ENCODE measurements at regions not wholly inside any gene's neighbourhood (a gene's known extent, or its start where the extent isn't known, plus 50 kb on each side); places are given as distances from the start of the nearest gene placed in this dataset.

DNA sequence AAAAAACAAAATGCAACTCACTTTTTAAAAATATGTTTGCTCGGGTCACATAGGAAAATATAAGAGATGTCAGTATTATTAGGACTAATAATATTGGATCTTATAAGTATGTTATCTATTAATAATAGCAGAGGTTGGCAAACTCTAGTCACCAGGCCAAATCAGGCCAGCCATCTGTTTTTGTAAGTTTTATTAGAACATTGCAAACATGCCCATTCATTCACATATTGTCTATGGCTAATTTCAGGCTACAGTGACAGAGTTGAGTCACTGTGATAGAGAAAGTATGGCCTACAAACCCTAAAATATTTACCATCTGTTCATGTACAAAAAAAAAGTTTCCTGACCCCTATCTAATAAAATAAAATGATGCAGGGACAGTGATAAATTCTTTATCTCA lies 97.7 kb upstream of the CDH6 start:
- ATAC-seq (ENCODE audit: poor library complexity) (no peak), DNase-seq (no peak)
- POLR2A ChIA-PET = no interaction called here
- H3K27ac Mint-ChIP-seq = no peak overlapping the region
- intact Hi-C loops (cut with DNase I, micrococcal nuclease) = no loop called here
- Histone ChIP-seq H3K4me1 (ENCODE audit: insufficient read depth, low read length) (no peaks in the 10 kb centered on the region), H3K9me3 (ENCODE audit: control insufficient read depth in 1 of 2, insufficient read depth in 1 of 2, low read length in 2 of 2) (no peaks in the 10 kb centered on the region), H3K27ac (ENCODE audit: low read depth in 1 of 2, low read length in 2 of 2) (no peak overlapping the region), H3K4me3 (ENCODE audit: low read length) (no peak overlapping the region), H3K27me3 (ENCODE audit: control insufficient read depth in 1 of 2, insufficient read depth in 2 of 2, low read length in 2 of 2) (no peaks in the 10 kb centered on the region), H3K36me3 (ENCODE audit: insufficient read depth, low read length) (no peaks in the 10 kb centered on the region)
- H3K27me3 Mint-ChIP-seq = no peaks in the 10 kb centered on the region
- CTCF ChIA-PET = no interaction called here
- H3K36me3 Mint-ChIP-seq (ENCODE audit: low read depth) = no peaks in the 10 kb centered on the region
- peaks cover 7% of the 10 kb centered on the region for H3K9me3 Mint-ChIP-seq
- H3K4me1 Mint-ChIP-seq (ENCODE audit: low read depth) = no peaks in the 10 kb centered on the region
- no peak overlapping the region for H3K4me3 Mint-ChIP-seq
- TF ChIP-seq, protein P1, sequence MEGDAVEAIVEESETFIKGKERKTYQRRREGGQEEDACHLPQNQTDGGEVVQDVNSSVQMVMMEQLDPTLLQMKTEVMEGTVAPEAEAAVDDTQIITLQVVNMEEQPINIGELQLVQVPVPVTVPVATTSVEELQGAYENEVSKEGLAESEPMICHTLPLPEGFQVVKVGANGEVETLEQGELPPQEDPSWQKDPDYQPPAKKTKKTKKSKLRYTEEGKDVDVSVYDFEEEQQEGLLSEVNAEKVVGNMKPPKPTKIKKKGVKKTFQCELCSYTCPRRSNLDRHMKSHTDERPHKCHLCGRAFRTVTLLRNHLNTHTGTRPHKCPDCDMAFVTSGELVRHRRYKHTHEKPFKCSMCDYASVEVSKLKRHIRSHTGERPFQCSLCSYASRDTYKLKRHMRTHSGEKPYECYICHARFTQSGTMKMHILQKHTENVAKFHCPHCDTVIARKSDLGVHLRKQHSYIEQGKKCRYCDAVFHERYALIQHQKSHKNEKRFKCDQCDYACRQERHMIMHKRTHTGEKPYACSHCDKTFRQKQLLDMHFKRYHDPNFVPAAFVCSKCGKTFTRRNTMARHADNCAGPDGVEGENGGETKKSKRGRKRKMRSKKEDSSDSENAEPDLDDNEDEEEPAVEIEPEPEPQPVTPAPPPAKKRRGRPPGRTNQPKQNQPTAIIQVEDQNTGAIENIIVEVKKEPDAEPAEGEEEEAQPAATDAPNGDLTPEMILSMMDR (IDR thresholded peaks at IDR 0.05) = no peak

DNA sequence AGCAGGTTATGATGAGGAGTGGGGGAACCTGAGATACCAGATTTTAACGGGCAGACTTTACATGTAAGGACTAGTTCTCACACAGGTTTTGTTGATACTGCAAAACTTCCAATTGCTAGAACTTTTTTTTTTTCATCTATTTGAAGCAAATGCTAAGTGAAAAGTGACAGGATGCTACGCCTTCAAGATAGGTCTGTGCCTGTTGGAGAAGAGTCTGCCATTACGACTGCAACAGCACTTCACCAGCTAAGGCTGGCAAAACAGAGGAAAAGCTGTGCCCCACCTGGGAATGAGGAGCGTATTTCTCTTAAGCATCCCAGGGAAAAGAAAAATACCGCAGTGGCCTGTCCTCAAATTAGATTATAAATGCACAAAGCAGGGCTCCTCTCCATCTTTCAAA lies 102.0 kb upstream of the CDH6 start:
- Histone ChIP-seq H3K36me3 (ENCODE audit: insufficient read depth, low read length) (no peaks in the 10 kb centered on the region), H3K9me3 (ENCODE audit: control insufficient read depth in 1 of 2, insufficient read depth in 1 of 2, low read length in 2 of 2) (no peaks in the 10 kb centered on the region), H3K4me3 (ENCODE audit: low read length) (no peak overlapping the region), H3K27ac (ENCODE audit: low read depth in 1 of 2, low read length in 2 of 2) (no peak overlapping the region), H3K27me3 (ENCODE audit: control insufficient read depth in 1 of 2, insufficient read depth in 2 of 2, low read length in 2 of 2) (no peaks in the 10 kb centered on the region), H3K4me1 (ENCODE audit: insufficient read depth, low read length) (no peaks in the 10 kb centered on the region)
- intact Hi-C loops (cut with DNase I, micrococcal nuclease) = no loop called here
- H3K4me1 Mint-ChIP-seq (ENCODE audit: low read depth) = no peaks in the 10 kb centered on the region
- POLR2A ChIA-PET = no interaction called here
- H3K27ac Mint-ChIP-seq = no peak overlapping the region
- CTCF ChIA-PET = no interaction called here
- TF ChIP-seq, protein P1 (IDR thresholded peaks at IDR 0.05) = no peak
- H3K4me3 Mint-ChIP-seq = no peak overlapping the region
- H3K27me3 Mint-ChIP-seq = no peaks in the 10 kb centered on the region
- ATAC-seq (ENCODE audit: poor library complexity) (no peak), DNase-seq (no peak)
- H3K36me3 Mint-ChIP-seq (ENCODE audit: low read depth) = no peaks in the 10 kb centered on the region
- peaks cover 7% of the 10 kb centered on the region for H3K9me3 Mint-ChIP-seq

DNA sequence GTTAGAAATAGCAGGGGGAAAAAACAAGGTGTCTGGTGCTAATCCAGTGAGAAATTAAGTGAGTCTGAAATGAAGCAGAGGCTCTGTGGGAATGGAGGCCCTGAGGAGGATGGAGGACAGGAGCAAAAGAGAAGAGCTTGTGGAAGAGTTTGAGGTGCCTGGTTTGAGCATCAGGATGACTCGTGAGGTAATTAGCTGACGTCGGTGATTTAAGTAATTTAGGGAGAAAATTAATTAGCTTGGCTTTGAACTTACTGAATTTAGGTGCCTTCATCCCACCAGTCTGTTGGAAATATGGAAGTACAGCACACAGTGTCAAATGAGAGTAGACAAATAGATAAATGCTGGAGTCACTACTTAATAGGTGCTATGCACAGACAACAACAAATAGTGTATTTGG lies 103.0 kb upstream of the CDH6 start:
- ChIA-PET CTCF (no interaction called here), POLR2A (no interaction called here)
- H3K27ac ChIP-seq (ENCODE audit: low read depth in 1 of 2, low read length in 2 of 2) = no peak overlapping the region
- Mint-ChIP-seq H3K4me3 (no peak overlapping the region), H3K27ac (no peak overlapping the region), H3K4me1 (ENCODE audit: low read depth) (no peaks in the 10 kb centered on the region), H3K9me3 (peaks cover 7% of the 10 kb centered on the region), H3K27me3 (no peaks in the 10 kb centered on the region), H3K36me3 (ENCODE audit: low read depth) (no peaks in the 10 kb centered on the region)
- no peak overlapping the region for H3K4me3 ChIP-seq (ENCODE audit: low read length)
- ATAC-seq (ENCODE audit: poor library complexity) = no peak
- TF ChIP-seq, protein P1 (IDR thresholded peaks at IDR 0.05) = no peak
- H3K4me1 ChIP-seq (ENCODE audit: insufficient read depth, low read length) = no peaks in the 10 kb centered on the region
- no peaks in the 10 kb centered on the region for H3K9me3 ChIP-seq (ENCODE audit: control insufficient read depth in 1 of 2, insufficient read depth in 1 of 2, low read length in 2 of 2)
- H3K36me3 ChIP-seq (ENCODE audit: insufficient read depth, low read length) = no peaks in the 10 kb centered on the region
- no peaks in the 10 kb centered on the region for H3K27me3 ChIP-seq (ENCODE audit: control insufficient read depth in 1 of 2, insufficient read depth in 2 of 2, low read length in 2 of 2)
- no peak for DNase-seq
- intact Hi-C loops (cut with DNase I, micrococcal nuclease) = no loop called here

Data from CD4-positive, alpha-beta T cell (primary cell).